H1 (cell line): ENCODE measurements at regions not wholly inside any gene's neighbourhood (a gene's known extent, or its start where the extent isn't known, plus 50 kb on each side); places are given as distances from the start of the nearest gene placed in this dataset.

Source experiments
- CTCF ChIA-PET: fragments of 300-600 bp; sonication (Branson Sonifier 250); formaldehyde crosslinking; loops from one replicate; lab custom pipeline; 2021; ENCODE audit not compliant: partially characterized antibody; lab: Charles Lee
- POLR2A ChIA-PET: fragments of 300-600 bp; sonication (Branson Sonifier 250); formaldehyde crosslinking; loops from one replicate; lab custom pipeline; 2021; ENCODE audit warnings: inconsistent platforms; ENCODE audit not compliant: partially characterized antibody; lab: Charles Lee
- DNase-seq, 2 experiments: peaks; one replicate each; pipeline versions ENCODE4 v3.0.0 to v3.0.0-alpha.2; 2010 to 2022; ENCODE audit warnings: low spot score in 2 of 2, low read depth in 1 of 2, mixed read lengths in 1 of 2
- FAIRE-seq: peaks from 2 replicates; lab custom pipeline; 2011; peaks lifted over from hg19 to GRCh38; lab: Jason Lieb, UNC
- H2AFZ ChIP-seq: 2 replicates; pipeline ENCODE4 v1.8.1; 2012; ENCODE audit warnings: low read length, inconsistent platforms
- H2AK5ac ChIP-seq: 2 replicates; pipeline ENCODE4 v1.6.1; 2013; ENCODE audit warnings: low read depth, low read length
- H2BK120ac ChIP-seq: replicated peaks from 2 replicates; pipeline ENCODE3; 2013; ENCODE audit warnings: low read depth, low read length, inconsistent platforms
- H2BK12ac ChIP-seq: 2 replicates; pipeline ENCODE4 v1.6.1; 2013; ENCODE audit warnings: low read depth, low read length
- H2BK15ac ChIP-seq: 2 replicates; pipeline ENCODE4 v1.6.1; 2013; ENCODE audit warnings: low read length
- H2BK20ac ChIP-seq: 2 replicates; pipeline ENCODE4 v1.6.1; 2013; ENCODE audit warnings: low read length
- H2BK5ac ChIP-seq: 2 replicates; pipeline ENCODE4 v1.6.1; 2013; ENCODE audit warnings: low read depth, low read length
- H3K14ac ChIP-seq: 2 replicates; pipeline ENCODE4 v1.6.1; 2013; ENCODE audit warnings: inconsistent platforms; ENCODE audit not compliant: insufficient read length
- H3K18ac ChIP-seq: 2 replicates; pipeline ENCODE4 v1.6.1; 2013; ENCODE audit warnings: low read length; ENCODE audit errors: extremely low read depth
- H3K23ac ChIP-seq: 2 replicates; pipeline ENCODE4 v1.6.1; 2013; ENCODE audit warnings: inconsistent platforms; ENCODE audit not compliant: insufficient read length
- H3K23me2 ChIP-seq: 2 replicates; pipeline ENCODE4 v1.6.1; 2013; ENCODE audit warnings: low read depth, low read length
- H3K27ac ChIP-seq: 2 replicates; pipeline ENCODE4 v1.6.1; 2011; ENCODE audit warnings: low read depth, low read length, inconsistent platforms
- H3K27me3 ChIP-seq, 4 experiments: replicated peaks in 1 of 4; 1 replicate in 1 of 4; 2 replicates in 3 of 4; pipeline versions ENCODE4 v1.6.1 to v1.8.1; 2011 to 2013; ENCODE audit warnings: low read length in 3 of 4, mild to moderate bottlenecking in 3 of 4, inconsistent platforms in 2 of 4, mixed read lengths in 2 of 4, moderate library complexity in 1 of 4; ENCODE audit not compliant: control insufficient read depth in 3 of 4, insufficient read depth in 3 of 4; ENCODE audit errors: extremely low read depth in 1 of 4
- H3K36me3 ChIP-seq, 4 experiments: 2 replicates each; pipeline versions ENCODE4 v1.6.1 to v1.8.1; 2011 to 2013; ENCODE audit warnings: mild to moderate bottlenecking in 4 of 4, low read length in 3 of 4, moderate library complexity in 2 of 4, control low read depth in 1 of 4, inconsistent platforms in 1 of 4; ENCODE audit not compliant: insufficient read depth in 4 of 4, control insufficient read depth in 2 of 4
- H3K4ac ChIP-seq: replicated peaks from 2 replicates; pipeline ENCODE3; 2013; ENCODE audit warnings: low read length, low read depth, mixed read lengths, inconsistent platforms; ENCODE audit not compliant: insufficient read length
- H3K4me1 ChIP-seq, 4 experiments: replicated peaks in 1 of 4; 1 replicate in 1 of 4; 2 replicates in 3 of 4; pipeline versions ENCODE4 v1.6.1 to v1.8.1; 2011 to 2013; ENCODE audit warnings: low read length in 3 of 4, inconsistent platforms in 2 of 4, mixed read lengths in 1 of 4; ENCODE audit not compliant: insufficient read depth in 4 of 4, control insufficient read depth in 3 of 4
- H3K4me2 ChIP-seq, 2 experiments: 2 replicates each; pipeline versions ENCODE4 v1.6.1 to v1.8.1; 2011 to 2013; ENCODE audit warnings: low read depth in 2 of 2, low read length in 2 of 2, control low read depth in 1 of 2, inconsistent platforms in 1 of 2, mild to moderate bottlenecking in 1 of 2; ENCODE audit not compliant: insufficient read depth in 1 of 2
- H3K4me3 ChIP-seq, 4 experiments: fragments of 200-600, 300-600 bp in 1 of 4; sonication (generic), shearing (Covaris generic), sonication (Bioruptor Twin) in 1 of 4; 2 replicates each; pipeline versions ENCODE4 v1.5.1 to v1.8.1; 2011 to 2016; ENCODE audit warnings: low read length in 4 of 4, low read depth in 3 of 4, control low read depth in 2 of 4, inconsistent platforms in 2 of 4, mild to moderate bottlenecking in 2 of 4, mixed read lengths in 1 of 4, moderate library complexity in 1 of 4; ENCODE audit not compliant: insufficient read depth in 2 of 4; ENCODE audit errors: extremely low read depth in 1 of 4
- H3K56ac ChIP-seq: replicated peaks from 2 replicates; pipeline ENCODE3; 2013; ENCODE audit warnings: low read depth, mild to moderate bottlenecking, mixed read lengths, low read length, inconsistent platforms; ENCODE audit not compliant: insufficient read length
- H3K79me1 ChIP-seq: 2 replicates; pipeline ENCODE4 v1.6.1; 2013; ENCODE audit warnings: low read depth, low read length, control low read depth
- H3K79me2 ChIP-seq, 2 experiments: 2 replicates each; pipeline versions ENCODE4 v1.6.1 to v1.8.1; 2012 to 2013; ENCODE audit warnings: low read length in 2 of 2, mild to moderate bottlenecking in 2 of 2, inconsistent platforms in 1 of 2; ENCODE audit not compliant: insufficient read depth in 2 of 2, control insufficient read depth in 1 of 2
- H3K9ac ChIP-seq, 4 experiments: replicated peaks in 1 of 4; 1 replicate in 1 of 4; 2 replicates in 3 of 4; pipeline versions ENCODE4 v1.6.1 to v1.8.1; 2011 to 2013; ENCODE audit warnings: low read depth in 3 of 4, low read length in 3 of 4, control low read depth in 2 of 4, mild to moderate bottlenecking in 2 of 4, moderate library complexity in 2 of 4, inconsistent platforms in 1 of 4; ENCODE audit errors: extremely low read depth in 1 of 4
- H3K9me3 ChIP-seq, 2 experiments: 2 replicates each; pipeline versions ENCODE4 v1.6.1 to v1.8.1; 2012 to 2013; ENCODE audit warnings: mild to moderate bottlenecking in 2 of 2, moderate library complexity in 2 of 2, control low read depth in 1 of 2, inconsistent platforms in 1 of 2, low read depth in 1 of 2, low read length in 1 of 2, mixed read lengths in 1 of 2; ENCODE audit not compliant: insufficient read depth in 2 of 2
- H4K20me1 ChIP-seq, 2 experiments: replicated peaks in 1 of 2; 2 replicates each; pipeline versions ENCODE3 to v1.8.1; 2011 to 2013; ENCODE audit warnings: inconsistent platforms in 2 of 2, low read length in 2 of 2, mild to moderate bottlenecking in 1 of 2; ENCODE audit not compliant: insufficient read depth in 2 of 2, control insufficient read depth in 1 of 2
- H4K5ac ChIP-seq: 2 replicates; pipeline ENCODE4 v1.6.1; 2013; ENCODE audit warnings: low read length, low read depth, mixed read lengths, inconsistent platforms; ENCODE audit not compliant: insufficient read length
- H4K8ac ChIP-seq: 2 replicates; pipeline ENCODE4 v1.8.0; 2013; ENCODE audit warnings: mild to moderate bottlenecking, moderate library complexity, low read length, inconsistent platforms; ENCODE audit not compliant: insufficient read depth; ENCODE audit errors: extremely low read depth
- H4K91ac ChIP-seq: replicated peaks from 2 replicates; pipeline ENCODE3; 2013; ENCODE audit warnings: low read length, mixed read lengths, inconsistent platforms; ENCODE audit not compliant: insufficient read length
- FOSL1 ChIP-seq: IDR thresholded peaks from 2 replicates; pipeline ENCODE4 v1.6.1; 2011; ENCODE audit warnings: mild to moderate bottlenecking, low read depth, low read length, moderate library complexity; ENCODE audit not compliant: insufficient read depth
- JUND ChIP-seq: IDR thresholded peaks from 2 replicates; pipeline ENCODE4 v1.6.1; 2011; ENCODE audit warnings: mild to moderate bottlenecking, improper control_type of control experiment, low read length
- PHF8 ChIP-seq: fragments of 200-600 bp; sonication (generic); conservative IDR thresholded peaks from 2 replicates; pipeline ENCODE4 v1.7.1; 2012; ENCODE audit warnings: low read depth, mild to moderate bottlenecking, inconsistent platforms, low read length, moderate library complexity
- RAD21 ChIP-seq, 2 experiments: IDR thresholded peaks in 1 of 2; conservative IDR thresholded peaks in 1 of 2; 2 replicates each; pipeline ENCODE4 v1.6.1; 2011; ENCODE audit warnings: low read depth in 2 of 2, low read length in 2 of 2, improper control_type of control experiment in 1 of 2, inconsistent platforms in 1 of 2, mild to moderate bottlenecking in 1 of 2, moderate library complexity in 1 of 2
- SIN3A ChIP-seq, 2 experiments: IDR thresholded peaks in 1 of 2; conservative IDR thresholded peaks in 1 of 2; 2 replicates each; pipeline ENCODE4 v1.6.1; 2011 to 2012; ENCODE audit warnings: low read length in 2 of 2, improper control_type of control experiment in 1 of 2, low read depth in 1 of 2, mild to moderate bottlenecking in 1 of 2
- SIX5 ChIP-seq: IDR thresholded peaks from 2 replicates; pipeline ENCODE4 v1.6.1; 2011; ENCODE audit warnings: mild to moderate bottlenecking, low read depth, low read length
- SUZ12 ChIP-seq: fragments of 200-600 bp; sonication (generic); IDR thresholded peaks from 2 replicates; pipeline ENCODE4 v1.6.1; 2012; ENCODE audit warnings: mild to moderate bottlenecking, inconsistent platforms, low read length, moderate library complexity, mixed read lengths
- TEAD4 ChIP-seq: IDR thresholded peaks from 2 replicates; pipeline ENCODE4 v1.6.1; 2012; ENCODE audit warnings: low read depth, low read length, inconsistent platforms, mixed read lengths
- WGBS, 2 experiments: shearing (Covaris generic) in 1 of 2; methylation state at CpG; one replicate each; pipeline versions ENCODE4 v1.1.6 to v1.1.7; 2013 to 2015; ENCODE audit warnings: low lambda C conversion rate in 2 of 2, mixed read lengths in 2 of 2, inconsistent platforms in 1 of 2, low coverage in 1 of 2, missing lambda C conversion rate in 1 of 2; ENCODE audit not compliant: insufficient replicate concordance in 2 of 2, insufficient coverage in 1 of 2, insufficient read length in 1 of 2; ENCODE audit errors: extremely low coverage in 1 of 2, missing lambda C conversion rate in 1 of 2; 5-methylcytosine and 5-hydroxymethylcytosine counted together

GRCh38 chr11:70810133-70810532 lies 411.8 kb downstream of the CTTN start:
- no peak overlapping the region for H2BK15ac ChIP-seq
- H3K4me1 ChIP-seq = peaks cover 0 to 1% (median 0%) of the 10 kb centered on the region in 4 experiments; a peak in 2 of 7 replicates
- no peaks in the 10 kb centered on the region for H3K79me2 ChIP-seq
- H3K79me1 ChIP-seq = no peaks in the 10 kb centered on the region
- CTCF ChIA-PET = interaction anchor here (0.8 to 4.1 kb wide), 3 partner anchors 14 to 139 kb away, joined by 3 to 13 read pairs (median 3); no protein-coding TSS in a partner anchor
- no peak overlapping the region for H3K9ac ChIP-seq
- no peak overlapping the region for H3K56ac ChIP-seq
- no peak overlapping the region for H2BK20ac ChIP-seq
- H4K91ac ChIP-seq = no peak overlapping the region
- no peak overlapping the region; the same call in 1 of the 2 replicates for H2BK5ac ChIP-seq
- H4K8ac ChIP-seq = 0 out of 2 replicates have a peak overlapping the region, but pooled peaks have one; percentile 14
- no peak overlapping the region for H3K4ac ChIP-seq
- H3K4me3 ChIP-seq = no peak overlapping the region
- H3K27me3 ChIP-seq = no peaks in the 10 kb centered on the region
- H3K4me2 ChIP-seq = no peak overlapping the region
- no peak overlapping the region for H3K23ac ChIP-seq
- peaks cover 0 to 6% (median 0%) of the 10 kb centered on the region in 4 experiments; a peak in 1 of 8 replicates for H3K36me3 ChIP-seq
- H2BK120ac ChIP-seq = no peak overlapping the region
- FAIRE-seq = no peak
- H2BK12ac ChIP-seq = no peak overlapping the region
- no peaks in the 10 kb centered on the region for H3K9me3 ChIP-seq
- peaks cover 3 to 7% of the 10 kb centered on the region in 2 experiments for H4K20me1 ChIP-seq
- no peak overlapping the region for H2AFZ ChIP-seq
- H3K18ac ChIP-seq = no peak overlapping the region
- H3K27ac ChIP-seq = no peak overlapping the region; the same call in 1 of the 2 replicates
- no peak for DNase-seq
- H2AK5ac ChIP-seq = no peak overlapping the region
- no peak overlapping the region for H3K14ac ChIP-seq
- no peak overlapping the region for H4K5ac ChIP-seq
- H3K23me2 ChIP-seq = peaks cover 5% of the 10 kb centered on the region; the same call in 1 of the 2 replicates
- POLR2A ChIA-PET = no interaction called here
- 96% methylated on average over 8 of the region's 9 CpGs; no CpG with 5 or more reads in 1 of the 2 experiments for WGBS, 2 experiments
- no peak for TF ChIP-seq RAD21 (IDR thresholded peaks at IDR 0.05 in 1 of 2, conservative IDR thresholded peaks at IDR 0.05 in 1 of 2; ENCODE audit: low read depth in 2 of 2, low read length in 2 of 2)
- TF ChIP-seq SUZ12 = no peak
- no peak for TF ChIP-seq JUND
- TF ChIP-seq PHF8 = no peak
- no peak for TF ChIP-seq FOSL1
- no peak for TF ChIP-seq SIX5
- no peak for TF ChIP-seq TEAD4
- no peak for TF ChIP-seq SIN3A (conservative IDR thresholded peaks at IDR 0.05 in 1 of 2, IDR thresholded peaks at IDR 0.05 in 1 of 2; ENCODE audit: low read depth in 1 of 2, low read length in 2 of 2)
